OCI-LY3 (cell line): ENCODE measurements at regions not wholly inside any gene's neighbourhood (a gene's known extent, or its start where the extent isn't known, plus 50 kb on each side); places are given as distances from the start of the nearest gene placed in this dataset.

Experiments
- CTCF ChIP-seq: fragments of 200-600, 300-600 bp; sonication (generic); IDR thresholded peaks from 2 replicates; pipeline ENCODE4 v1.5.1; 2014; ENCODE audit warnings: antibody characterized with exemption, low read length, low read depth
- EZH2phosphoT487 ChIP-seq: fragments of 200-600 bp; shearing (Covaris generic); IDR thresholded peaks from 2 replicates; pipeline ENCODE4 v1.6.1; 2018; ENCODE audit warnings: antibody characterized with exemption, mixed run types, low read depth

GRCh38 chr2:217733461-217733860 is 269.3 kb downstream of the TNS1 start:
- TF ChIP-seq EZH2phosphoT487: no peak
- no peak for TF ChIP-seq CTCF
